Loucy (cell line): ENCODE measurements at regions not wholly inside any gene's neighbourhood (a gene's known extent, or its start where the extent isn't known, plus 50 kb on each side); places are given as distances from the start of the nearest gene placed in this dataset.
A peak's percentile ranks its signal among the peaks of the same experiment; 100 is the strongest.

ENCODE experiments used
- H2AFZ ChIP-seq: fragments of 200-600 bp; sonication (generic); 2 replicates; pipeline ENCODE4 v1.6.0; 2016; ENCODE audit warnings: antibody characterized with exemption, mild to moderate bottlenecking, low read length, moderate library complexity
- H3F3A ChIP-seq: fragments of 200-600 bp; 2 replicates; pipeline ENCODE4 v1.6.0; 2016; ENCODE audit warnings: antibody characterized with exemption, low read depth, mild to moderate bottlenecking
- H3K27me3 ChIP-seq: fragments of 200-600 bp; sonication (generic); 2 replicates; pipeline ENCODE4 v1.6.1; 2014; ENCODE audit warnings: low read length, mild to moderate bottlenecking; ENCODE audit not compliant: insufficient read depth, poor library complexity, severe bottlenecking
- H3K36me3 ChIP-seq: fragments of 200-600 bp; sonication (generic); 2 replicates; pipeline ENCODE4 v1.6.1; 2016; ENCODE audit warnings: low read length; ENCODE audit not compliant: insufficient read depth
- H3K4me1 ChIP-seq: fragments of 200-600 bp; sonication (generic); 2 replicates; pipeline ENCODE4 v1.5.1; 2014; ENCODE audit warnings: low read length, mild to moderate bottlenecking; ENCODE audit not compliant: insufficient read depth, poor library complexity, severe bottlenecking
- H3K4me2 ChIP-seq: fragments of 200-600 bp; sonication (generic); 2 replicates; pipeline ENCODE4 v1.6.0; 2014; ENCODE audit warnings: antibody characterized with exemption, low read length, low read depth, mild to moderate bottlenecking; ENCODE audit not compliant: poor library complexity, severe bottlenecking
- H3K4me3 ChIP-seq: fragments of 200-600 bp; sonication (generic); 2 replicates; pipeline ENCODE4 v1.5.1; 2014; ENCODE audit warnings: low read length, mild to moderate bottlenecking, mixed read lengths; ENCODE audit not compliant: poor library complexity, severe bottlenecking
- H3K79me2 ChIP-seq: fragments of 200-600 bp; sonication (generic); 2 replicates; pipeline ENCODE4 v1.6.1; 2014; ENCODE audit warnings: low read length; ENCODE audit not compliant: insufficient read depth
- H3K9ac ChIP-seq: fragments of 200-600 bp; sonication (generic); 2 replicates; pipeline ENCODE4 v1.6.0; 2014; ENCODE audit warnings: mild to moderate bottlenecking, low read depth, low read length, moderate library complexity; ENCODE audit not compliant: poor library complexity, severe bottlenecking
- H3K9me2 ChIP-seq: fragments of 200-600 bp; sonication (generic); replicated peaks from 2 replicates; pipeline ENCODE4 v1.6.1; 2016; ENCODE audit warnings: low read depth, low read length, mixed read lengths
- H3K9me3 ChIP-seq: fragments of 200-600 bp; sonication (generic); 2 replicates; pipeline ENCODE4 v1.6.1; 2014; ENCODE audit warnings: mild to moderate bottlenecking, antibody characterized with exemption, low read length, low read depth; ENCODE audit not compliant: insufficient read depth
- H4K20me1 ChIP-seq: fragments of 200-600 bp; sonication (generic); 2 replicates; pipeline ENCODE4 v1.6.0; 2014; ENCODE audit warnings: antibody characterized with exemption, low read length, mild to moderate bottlenecking; ENCODE audit not compliant: insufficient read depth, poor library complexity, severe bottlenecking
- EZH2phosphoT487 ChIP-seq: fragments of 200-600 bp; IDR thresholded peaks from 2 replicates; pipeline ENCODE4 v1.6.1; 2018; ENCODE audit warnings: antibody characterized with exemption, mild to moderate bottlenecking, moderate library complexity, borderline replicate concordance
- TF ChIP-seq, protein P1 (sequence below): fragments of 200-600 bp; sonication (generic); conservative IDR thresholded peaks from 2 replicates; pipeline ENCODE4 v1.5.1; 2014; ENCODE audit warnings: mild to moderate bottlenecking, antibody characterized with exemption, low read length

DNA sequence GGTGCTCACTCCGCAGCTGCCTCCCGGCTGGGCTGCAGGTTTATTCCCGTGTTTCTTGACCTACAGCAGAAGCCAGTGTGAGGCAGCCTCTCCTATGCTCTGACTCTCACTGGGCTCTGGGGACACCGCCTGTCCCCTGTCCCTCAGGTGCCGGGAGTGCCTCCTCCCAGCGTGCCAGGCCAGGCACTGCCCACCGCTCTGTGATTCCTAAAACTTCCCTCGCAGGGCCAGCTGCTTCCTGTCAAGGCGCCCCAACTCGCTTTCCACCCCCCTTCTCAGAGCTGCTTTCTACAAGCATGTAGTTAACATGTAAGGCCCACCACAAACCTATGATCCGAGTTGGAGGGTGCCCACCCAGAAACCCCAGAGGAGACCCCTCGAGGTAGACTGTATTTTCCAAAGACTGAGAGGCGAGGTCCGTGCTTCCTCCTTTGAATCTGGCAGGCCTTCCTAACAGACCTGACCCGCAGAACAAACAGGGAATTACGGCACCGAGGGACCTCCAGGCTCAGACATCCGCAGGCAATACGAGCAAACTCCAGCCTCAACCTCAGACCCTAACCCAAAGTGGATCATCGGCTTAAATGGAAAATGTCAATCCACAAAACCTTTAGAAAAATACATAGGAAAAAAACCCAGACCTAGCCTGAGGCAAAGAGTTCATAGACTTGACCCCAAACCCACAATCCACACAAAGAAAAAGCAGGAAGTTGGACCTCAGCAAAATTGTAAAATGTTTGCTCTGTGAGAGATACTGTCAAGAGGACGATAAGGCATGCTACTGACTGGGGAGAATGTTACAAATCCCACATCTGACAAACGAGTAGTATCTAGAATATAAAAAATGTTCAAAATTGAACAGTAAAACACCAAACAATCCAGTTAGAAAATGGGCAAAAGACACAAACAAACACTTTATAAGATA, 121.3 kb upstream of the IQSEC1 start:
- H3K9ac ChIP-seq: peak overlapping the region; percentile 67
- H2AFZ ChIP-seq: no peak overlapping the region
- no peaks in the 10 kb centered on the region for H3K36me3 ChIP-seq
- TF ChIP-seq, protein P1, sequence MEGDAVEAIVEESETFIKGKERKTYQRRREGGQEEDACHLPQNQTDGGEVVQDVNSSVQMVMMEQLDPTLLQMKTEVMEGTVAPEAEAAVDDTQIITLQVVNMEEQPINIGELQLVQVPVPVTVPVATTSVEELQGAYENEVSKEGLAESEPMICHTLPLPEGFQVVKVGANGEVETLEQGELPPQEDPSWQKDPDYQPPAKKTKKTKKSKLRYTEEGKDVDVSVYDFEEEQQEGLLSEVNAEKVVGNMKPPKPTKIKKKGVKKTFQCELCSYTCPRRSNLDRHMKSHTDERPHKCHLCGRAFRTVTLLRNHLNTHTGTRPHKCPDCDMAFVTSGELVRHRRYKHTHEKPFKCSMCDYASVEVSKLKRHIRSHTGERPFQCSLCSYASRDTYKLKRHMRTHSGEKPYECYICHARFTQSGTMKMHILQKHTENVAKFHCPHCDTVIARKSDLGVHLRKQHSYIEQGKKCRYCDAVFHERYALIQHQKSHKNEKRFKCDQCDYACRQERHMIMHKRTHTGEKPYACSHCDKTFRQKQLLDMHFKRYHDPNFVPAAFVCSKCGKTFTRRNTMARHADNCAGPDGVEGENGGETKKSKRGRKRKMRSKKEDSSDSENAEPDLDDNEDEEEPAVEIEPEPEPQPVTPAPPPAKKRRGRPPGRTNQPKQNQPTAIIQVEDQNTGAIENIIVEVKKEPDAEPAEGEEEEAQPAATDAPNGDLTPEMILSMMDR: no peak
- TF ChIP-seq EZH2phosphoT487: no peak
- H3K9me2 ChIP-seq: no peaks in the 10 kb centered on the region
- H3K4me3 ChIP-seq: no peak overlapping the region
- no peaks in the 10 kb centered on the region for H4K20me1 ChIP-seq
- no peaks in the 10 kb centered on the region for H3F3A ChIP-seq
- H3K9me3 ChIP-seq: no peaks in the 10 kb centered on the region
- H3K27me3 ChIP-seq: no peaks in the 10 kb centered on the region
- H3K4me2 ChIP-seq: peak overlapping the region; percentile 79
- peaks cover 66% of the 10 kb centered on the region for H3K4me1 ChIP-seq
- H3K79me2 ChIP-seq: no peaks in the 10 kb centered on the region

DNA sequence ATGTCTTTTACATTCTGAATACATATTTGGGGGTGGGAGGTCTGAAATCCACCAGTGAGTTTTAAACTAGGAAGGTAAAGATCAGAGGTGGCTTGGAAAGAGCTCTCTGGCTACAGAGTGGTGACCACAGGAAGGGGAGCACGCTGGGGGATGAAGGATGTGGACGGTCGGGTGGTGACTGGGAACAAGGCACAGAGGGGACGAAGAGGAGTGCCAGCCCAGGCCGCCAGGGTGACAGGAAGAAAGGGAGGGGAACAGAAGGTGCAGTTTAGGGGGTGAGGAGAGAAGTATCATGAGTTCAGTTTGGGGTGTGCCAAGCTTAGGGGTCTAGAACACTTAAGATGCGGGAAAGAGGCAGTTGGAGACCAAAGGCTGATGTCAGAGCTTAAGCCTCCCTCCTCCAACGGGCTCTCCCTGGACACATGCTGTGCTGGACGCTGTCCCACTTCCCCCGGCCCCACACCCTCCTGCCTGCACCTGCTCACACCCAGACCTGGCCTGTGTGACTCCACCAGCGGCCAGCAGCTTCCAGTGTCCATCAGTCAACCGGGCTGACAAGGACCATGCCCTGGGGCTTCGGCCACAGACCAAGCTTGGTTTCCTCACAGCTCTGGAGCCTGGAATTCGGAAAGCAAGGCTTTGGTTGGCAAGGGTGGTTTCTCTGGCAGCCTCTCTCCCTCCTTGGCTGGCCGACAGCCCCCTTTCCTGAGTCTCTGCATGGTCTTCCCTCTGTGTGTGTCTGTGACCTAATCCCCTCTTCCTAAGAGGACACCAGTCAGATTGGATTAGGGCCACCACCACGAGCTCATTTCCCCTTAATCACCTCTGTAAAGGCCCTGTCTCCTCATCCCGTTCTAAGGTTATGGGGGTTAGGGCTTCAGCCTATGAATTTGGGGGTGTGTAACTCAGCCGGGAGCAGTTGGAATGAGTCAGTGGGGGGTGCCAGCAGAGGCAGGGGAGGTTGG, 120.4 kb upstream of the IQSEC1 start:
- peak overlapping the region; percentile 15 for H3K4me2 ChIP-seq
- peaks cover 76% of the 10 kb centered on the region for H3K4me1 ChIP-seq
- H4K20me1 ChIP-seq: no peaks in the 10 kb centered on the region
- no peaks in the 10 kb centered on the region for H3K9me2 ChIP-seq
- H3K4me3 ChIP-seq: no peak overlapping the region
- H3K36me3 ChIP-seq: no peaks in the 10 kb centered on the region
- no peaks in the 10 kb centered on the region for H3K9me3 ChIP-seq
- H3K27me3 ChIP-seq: no peaks in the 10 kb centered on the region
- no peaks in the 10 kb centered on the region for H3K79me2 ChIP-seq
- no peak for TF ChIP-seq EZH2phosphoT487
- TF ChIP-seq, protein P1: no peak
- peak overlapping the region; percentile 67 for H3K9ac ChIP-seq
- H3F3A ChIP-seq: no peaks in the 10 kb centered on the region
- no peak overlapping the region for H2AFZ ChIP-seq

DNA sequence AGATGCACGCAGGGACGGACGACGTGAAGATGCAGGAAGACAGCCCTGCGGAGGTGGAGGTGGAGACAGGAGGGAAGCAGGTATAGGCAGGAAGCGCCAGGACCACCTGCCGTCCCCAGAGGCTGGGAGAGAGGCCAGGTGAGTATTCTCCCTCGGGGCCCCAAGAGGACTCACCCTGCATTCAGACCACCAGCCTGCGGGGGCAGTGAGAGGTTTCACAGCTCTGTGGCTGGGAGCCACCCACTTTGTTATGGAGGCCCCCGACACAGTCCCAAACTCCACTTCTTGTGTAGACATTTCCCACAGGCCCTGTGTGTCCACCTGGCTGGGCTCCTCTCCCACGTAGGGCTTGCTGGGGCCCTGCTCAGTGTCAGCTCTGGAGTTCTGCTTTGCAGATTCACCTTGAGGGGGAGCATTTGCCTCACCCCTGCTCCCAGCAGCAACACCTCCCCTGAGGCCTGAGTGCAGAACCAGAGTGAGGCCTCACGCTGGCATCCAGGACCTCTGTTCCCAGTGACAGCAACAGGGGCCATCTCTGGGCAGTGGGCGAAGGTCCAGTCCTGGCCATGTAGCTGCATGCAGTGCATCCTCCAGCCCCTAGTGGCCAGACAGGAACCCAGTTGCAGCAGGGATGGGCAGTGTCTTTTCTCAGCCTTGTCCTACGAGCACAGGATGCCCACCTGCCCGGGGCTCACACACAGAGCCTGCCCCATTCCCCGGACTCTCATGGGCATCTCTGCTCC, 119.4 kb upstream of the IQSEC1 start:
- Histone ChIP-seq H3K27me3 (no peaks in the 10 kb centered on the region), H3K9me2 (no peaks in the 10 kb centered on the region), H3K9me3 (no peaks in the 10 kb centered on the region), H3K4me2 (peak overlapping the region; percentile 15), H3K9ac (peak overlapping the region; percentile 67), H3K4me1 (peaks cover 84% of the 10 kb centered on the region), H3K79me2 (no peaks in the 10 kb centered on the region), H3K4me3 (no peak overlapping the region), H3F3A (no peaks in the 10 kb centered on the region), H4K20me1 (no peaks in the 10 kb centered on the region), H3K36me3 (no peaks in the 10 kb centered on the region), H2AFZ (peak overlapping the region; percentile 54; the same call in 1 of the 2 replicates)
- TF ChIP-seq EZH2phosphoT487: no peak
- TF ChIP-seq, protein P1: peak; percentile 64
